Endothelial cell of umbilical vein (primary cell): ENCODE measurements at regions not wholly inside any gene's neighbourhood (a gene's known extent, or its start where the extent isn't known, plus 50 kb on each side); places are given as distances from the start of the nearest gene placed in this dataset.

ENCODE experiments used
- BruUV-seq: library from RNA; stranded (reverse); fragments of 400-500 nt; replicated peaks from 2 replicates; lab custom pipeline; 2021; lab: Mats Ljungman, UMichigan
- CTCF ChIA-PET: fragments of 300-600, 350-600 bp; sonication (Branson Sonifier 250); formaldehyde crosslinking; loops from one replicate; lab custom pipeline; 2021; ENCODE audit warnings: antibody characterized with exemption, inconsistent platforms; lab: Charles Lee
- POLR2A ChIA-PET: fragments of 300-600, 350-600 bp; sonication (Branson Sonifier 250); formaldehyde crosslinking; loops from one replicate; lab custom pipeline; 2021; ENCODE audit warnings: antibody characterized with exemption, inconsistent platforms; lab: Charles Lee
- DNase-seq: peaks from one replicate; pipeline ENCODE4 v3.0.0-alpha.2; 2011; ENCODE audit warnings: low read depth, low spot score
- FAIRE-seq: peaks from 2 replicates; lab custom pipeline; 2011; peaks lifted over from hg19 to GRCh38; lab: Jason Lieb, UNC
- H2AFZ ChIP-seq: 2 replicates; pipeline ENCODE4 v1.6.0; 2012; ENCODE audit warnings: low read depth, low read length, control low read depth, inconsistent platforms
- H3K27ac ChIP-seq: 2 replicates; pipeline ENCODE4 v1.5.1; 2011; ENCODE audit warnings: low read depth, mild to moderate bottlenecking, control low read depth, low read length, moderate library complexity; ENCODE audit not compliant: insufficient read depth
- H3K27me3 ChIP-seq, 2 experiments: 2 replicates each; pipeline versions ENCODE4 v1.6.0 to v1.6.1; 2011; ENCODE audit warnings: low read length in 2 of 2, mixed read lengths in 1 of 2; ENCODE audit not compliant: control insufficient read depth in 2 of 2, insufficient read depth in 2 of 2
- H3K36me3 ChIP-seq, 2 experiments: 2 replicates in 1 of 2; 3 replicates in 1 of 2; pipeline ENCODE4 v1.5.1; 2011; ENCODE audit warnings: low read length in 2 of 2, mild to moderate bottlenecking in 1 of 2, moderate library complexity in 1 of 2; ENCODE audit not compliant: control insufficient read depth in 2 of 2, insufficient read depth in 2 of 2; ENCODE audit errors: extremely low read depth in 1 of 2
- H3K4me1 ChIP-seq: 3 replicates; pipeline ENCODE4 v1.5.1; 2011; ENCODE audit warnings: mild to moderate bottlenecking, low read length; ENCODE audit not compliant: control insufficient read depth, insufficient read depth; ENCODE audit errors: extremely low read depth
- H3K4me2 ChIP-seq: 2 replicates; pipeline ENCODE4 v1.6.1; 2011; ENCODE audit warnings: low read length, control low read depth, mixed read lengths; ENCODE audit not compliant: insufficient read depth
- H3K4me3 ChIP-seq, 3 experiments: fragments of 200-600 bp in 1 of 3; sonication (generic), shearing (Covaris generic) in 1 of 3; replicated peaks in 1 of 3; 2 replicates each; pipeline ENCODE4 v1.5.1; 2011 to 2016; ENCODE audit warnings: control low read depth in 3 of 3, low read length in 3 of 3, mild to moderate bottlenecking in 2 of 3, inconsistent platforms in 1 of 3, low read depth in 1 of 3, moderate library complexity in 1 of 3; ENCODE audit not compliant: insufficient read depth in 1 of 3
- H3K79me2 ChIP-seq: 2 replicates; pipeline ENCODE4 v1.6.0; 2012; ENCODE audit warnings: low read length, inconsistent platforms; ENCODE audit not compliant: control insufficient read depth, insufficient read depth
- H3K9ac ChIP-seq: replicated peaks from 2 replicates; pipeline ENCODE3; 2011; ENCODE audit warnings: low read length, control low read depth; ENCODE audit not compliant: insufficient read depth; ENCODE audit errors: extremely low read depth
- H3K9me1 ChIP-seq: replicated peaks from 3 replicates; pipeline ENCODE4 v1.6.0; 2011; ENCODE audit warnings: mild to moderate bottlenecking, low read length; ENCODE audit not compliant: control insufficient read depth, insufficient read depth; ENCODE audit errors: extremely low read depth
- H3K9me3 ChIP-seq: replicated peaks from 2 replicates; pipeline ENCODE4 v1.5.1; 2012; ENCODE audit warnings: low read length, inconsistent platforms; ENCODE audit not compliant: control insufficient read depth, insufficient read depth
- H4K20me1 ChIP-seq: replicated peaks from 2 replicates; pipeline ENCODE3; 2011; ENCODE audit warnings: mild to moderate bottlenecking, low read length; ENCODE audit not compliant: control insufficient read depth, insufficient read depth; ENCODE audit errors: extremely low read depth
- EZH2 ChIP-seq: IDR thresholded peaks from 2 replicates; pipeline ENCODE4 v1.6.1; 2012; ENCODE audit warnings: borderline replicate concordance, low read depth, mild to moderate bottlenecking, moderate library complexity, low read length, inconsistent platforms; ENCODE audit not compliant: severe bottlenecking
- GATA2 ChIP-seq: IDR thresholded peaks from 2 replicates; pipeline ENCODE4 v1.7.0; 2011; ENCODE audit warnings: low read depth, mild to moderate bottlenecking, moderate library complexity, mixed read lengths, low read length; ENCODE audit not compliant: insufficient read length, insufficient read depth
- JUN ChIP-seq: IDR thresholded peaks from 2 replicates; pipeline ENCODE4 v1.6.1; 2011; ENCODE audit warnings: borderline replicate concordance, low read depth; ENCODE audit not compliant: insufficient read length, insufficient read depth
- MYC ChIP-seq: IDR thresholded peaks from one replicate; pipeline ENCODE4 v1.6.1; 2011; ENCODE audit warnings: mild to moderate bottlenecking, low read depth, low read length
- POLR2A ChIP-seq: IDR thresholded peaks from 2 replicates; pipeline ENCODE4 v1.6.1; 2012; ENCODE audit warnings: low read depth, mild to moderate bottlenecking, control low read depth, low read length
- POLR2AphosphoS5 ChIP-seq: IDR thresholded peaks from 2 replicates; pipeline ENCODE4 v1.6.1; 2012; ENCODE audit warnings: low read depth, mild to moderate bottlenecking, control low read depth, low read length, moderate library complexity; ENCODE audit not compliant: insufficient read depth
- dilution Hi-C: fragments of 300-500 bp; cut with MboI; formaldehyde crosslinking; loops from one replicate; pipeline ENCODE4 v1.15.0; 2019; ENCODE audit warnings: low sequenced_read_pairs; ENCODE audit not compliant: extremely low pct_ligation_motif_present
- intact Hi-C: fragments of 100-400 bp; cut with micrococcal nuclease; formaldehyde crosslinking; loops from one replicate; pipeline ENCODE4 v1.10.0; 2022
- TF ChIP-seq, protein P1 (sequence below), 2 donors: IDR thresholded peaks; 1 replicate in 1 of 2; 2 replicates in 1 of 2; pipeline ENCODE4 v1.5.1; 2011; ENCODE audit warnings: low read length in 2 of 2, mild to moderate bottlenecking in 2 of 2, moderate library complexity in 2 of 2, control low read depth in 1 of 2, inconsistent platforms in 1 of 2, low read depth in 1 of 2; ENCODE audit not compliant: insufficient read depth in 1 of 2; ENCODE audit errors: extremely low read depth in 1 of 2
- TF ChIP-seq, protein P2 (sequence below): IDR thresholded peaks from 2 replicates; pipeline ENCODE4 v1.6.1; 2011; ENCODE audit not compliant: insufficient read depth, insufficient read length

DNA sequence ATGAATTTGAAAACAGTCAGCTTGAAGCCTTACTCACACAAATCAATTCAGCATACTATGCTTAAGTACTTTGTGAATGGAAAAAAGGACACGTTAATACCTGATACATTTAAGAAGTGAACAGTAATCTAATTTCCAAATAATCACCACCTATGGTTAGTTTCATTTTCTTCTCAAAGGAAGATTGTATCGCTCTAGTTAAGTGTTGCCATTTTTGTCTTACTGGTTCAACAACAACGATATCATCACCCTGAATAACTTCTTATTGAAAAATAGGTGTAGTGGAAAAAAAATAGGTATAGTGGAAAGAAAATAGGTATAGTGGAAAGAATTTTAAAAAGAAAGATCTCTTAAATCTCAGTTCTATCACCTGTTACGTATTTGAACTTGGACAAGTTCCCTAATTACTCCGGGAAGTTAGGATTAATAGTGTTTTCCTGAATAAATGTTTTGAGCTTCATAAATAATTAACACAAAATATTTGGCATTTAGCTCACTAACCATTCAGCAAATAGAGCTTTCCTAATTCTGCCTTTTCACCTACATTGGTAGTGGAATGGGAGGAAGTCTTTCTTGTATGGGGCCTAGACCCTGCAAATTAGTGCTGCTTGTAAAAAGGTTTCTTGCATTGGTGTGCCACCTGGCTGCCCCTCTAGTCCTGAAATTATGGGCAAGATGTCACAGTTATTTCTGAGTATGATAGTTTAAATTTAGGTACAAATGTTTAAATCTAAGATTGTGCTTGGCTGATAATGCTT is 502.6 kb upstream of the NMUR2 start:
- H3K9ac ChIP-seq: no peak overlapping the region
- no peaks in the 10 kb centered on the region for H3K36me3 ChIP-seq
- H3K79me2 ChIP-seq: no peaks in the 10 kb centered on the region
- H3K4me3 ChIP-seq: no peak overlapping the region
- no peak for TF ChIP-seq JUN
- TF ChIP-seq, protein P1, sequence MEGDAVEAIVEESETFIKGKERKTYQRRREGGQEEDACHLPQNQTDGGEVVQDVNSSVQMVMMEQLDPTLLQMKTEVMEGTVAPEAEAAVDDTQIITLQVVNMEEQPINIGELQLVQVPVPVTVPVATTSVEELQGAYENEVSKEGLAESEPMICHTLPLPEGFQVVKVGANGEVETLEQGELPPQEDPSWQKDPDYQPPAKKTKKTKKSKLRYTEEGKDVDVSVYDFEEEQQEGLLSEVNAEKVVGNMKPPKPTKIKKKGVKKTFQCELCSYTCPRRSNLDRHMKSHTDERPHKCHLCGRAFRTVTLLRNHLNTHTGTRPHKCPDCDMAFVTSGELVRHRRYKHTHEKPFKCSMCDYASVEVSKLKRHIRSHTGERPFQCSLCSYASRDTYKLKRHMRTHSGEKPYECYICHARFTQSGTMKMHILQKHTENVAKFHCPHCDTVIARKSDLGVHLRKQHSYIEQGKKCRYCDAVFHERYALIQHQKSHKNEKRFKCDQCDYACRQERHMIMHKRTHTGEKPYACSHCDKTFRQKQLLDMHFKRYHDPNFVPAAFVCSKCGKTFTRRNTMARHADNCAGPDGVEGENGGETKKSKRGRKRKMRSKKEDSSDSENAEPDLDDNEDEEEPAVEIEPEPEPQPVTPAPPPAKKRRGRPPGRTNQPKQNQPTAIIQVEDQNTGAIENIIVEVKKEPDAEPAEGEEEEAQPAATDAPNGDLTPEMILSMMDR (IDR thresholded peaks at IDR 0.05; ENCODE audit: extremely low read depth in 1 of 2, insufficient read depth in 1 of 2, low read depth in 1 of 2, low read length in 2 of 2): no peak
- DNase-seq (no peak), FAIRE-seq (no peak)
- intact Hi-C loops: no loop called here
- ChIA-PET POLR2A (no interaction called here), CTCF (no interaction called here)
- H3K4me1 ChIP-seq: no peaks in the 10 kb centered on the region
- no peak overlapping the region for H2AFZ ChIP-seq
- no peaks in the 10 kb centered on the region for H3K27me3 ChIP-seq
- no peak overlapping the region for H3K4me2 ChIP-seq
- H3K9me1 ChIP-seq: no peaks in the 10 kb centered on the region
- H3K27ac ChIP-seq: no peak overlapping the region
- H3K9me3 ChIP-seq: peaks cover 2% of the 10 kb centered on the region
- dilution Hi-C loops: no loop called here
- no TSS peak for BruUV-seq
- H4K20me1 ChIP-seq: no peaks in the 10 kb centered on the region

- TF ChIP-seq POLR2A (no peak), POLR2AphosphoS5 (no peak), MYC (no peak), GATA2 (no peak), EZH2 (no peak)
- TF ChIP-seq, protein P2, sequence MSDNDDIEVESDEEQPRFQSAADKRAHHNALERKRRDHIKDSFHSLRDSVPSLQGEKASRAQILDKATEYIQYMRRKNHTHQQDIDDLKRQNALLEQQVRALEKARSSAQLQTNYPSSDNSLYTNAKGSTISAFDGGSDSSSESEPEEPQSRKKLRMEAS: no peak
- TF ChIP-seq, protein P1 (IDR thresholded peaks at IDR 0.05; ENCODE audit: extremely low read depth in 1 of 2, insufficient read depth in 1 of 2, low read depth in 1 of 2, low read length in 2 of 2): no peak
- Histone ChIP-seq H3K79me2 (no peaks in the 10 kb centered on the region), H3K9ac (no peak overlapping the region), H4K20me1 (no peaks in the 10 kb centered on the region), H3K4me3 (no peak overlapping the region), H3K27ac (no peak overlapping the region), H2AFZ (no peak overlapping the region), H3K27me3 (no peaks in the 10 kb centered on the region), H3K9me1 (no peaks in the 10 kb centered on the region), H3K4me2 (no peak overlapping the region), H3K4me1 (no peaks in the 10 kb centered on the region), H3K36me3 (no peaks in the 10 kb centered on the region), H3K9me3 (peaks cover 2% of the 10 kb centered on the region)
- POLR2A ChIA-PET: no interaction called here
- DNase-seq (no peak), FAIRE-seq (no peak)
- intact Hi-C loops: no loop called here
- BruUV-seq: no TSS peak
- dilution Hi-C loops: no loop called here
- CTCF ChIA-PET: no interaction called here
Observed at GRCh38 chr5:152912924-152913323, 507.8 kb upstream of the NMUR2 start.
